ENCODE measurements at regions not wholly inside any gene's neighbourhood (a gene's known extent, or its start where the extent isn't known, plus 50 kb on each side); places are given as distances from the start of the nearest gene placed in this dataset.

GRCh38 chr2:156189584-156189983, 142.9 kb downstream of the NR4A2 start:
- peaks cover 13% of the 10 kb centered on the region for H3K4me1 Mint-ChIP-seq
- no peaks in the 10 kb centered on the region for H3K36me3 ChIP-seq (ENCODE audit: control insufficient read depth, insufficient read depth, low read length)
- WGBS, 2 experiments (ENCODE audit: insufficient coverage in 1 of 2, insufficient read length in 1 of 2), result 89 to 92% methylated on average over 3 of the region's 3 CpGs
- no peaks in the 10 kb centered on the region for H3K27me3 Mint-ChIP-seq (ENCODE audit: insufficient read depth)
- H3K9me3 ChIP-seq (ENCODE audit: control insufficient read depth, low read length), result no peaks in the 10 kb centered on the region
- no peak overlapping the region for H3K9ac ChIP-seq (ENCODE audit: extremely low read depth, low read length, poor library complexity, severe bottlenecking)
- H3K27ac Mint-ChIP-seq, result no peak overlapping the region
- no peak for DNase-seq
- TF ChIP-seq CTCF (conservative IDR thresholded peaks at IDR 0.05), result no peak
- no peaks in the 10 kb centered on the region for H3K27me3 ChIP-seq (ENCODE audit: control insufficient read depth, insufficient read depth, low read length, poor library complexity, severe bottlenecking)
- no peak overlapping the region for H3K4me3 Mint-ChIP-seq
- H3K4me3 ChIP-seq (ENCODE audit: low read length), result no peak overlapping the region
- no peak overlapping the region for H3K27ac ChIP-seq (ENCODE audit: low read depth, low read length)
- H3K4me1 ChIP-seq (ENCODE audit: control insufficient read depth, insufficient read depth, low read length), result peaks cover 5% of the 10 kb centered on the region
- no peaks in the 10 kb centered on the region for H3K9me3 Mint-ChIP-seq
- peaks cover 5% of the 10 kb centered on the region for H3K36me3 Mint-ChIP-seq (ENCODE audit: low read depth)

GRCh38 chr2:156189143-156189542, 143.4 kb downstream of the NR4A2 start:
- Mint-ChIP-seq H3K9me3 (no peaks in the 10 kb centered on the region), H3K36me3 (ENCODE audit: low read depth) (peaks cover 5% of the 10 kb centered on the region), H3K27ac (no peak overlapping the region), H3K4me3 (no peak overlapping the region), H3K4me1 (peaks cover 13% of the 10 kb centered on the region), H3K27me3 (ENCODE audit: insufficient read depth) (no peaks in the 10 kb centered on the region)
- Histone ChIP-seq H3K27ac (ENCODE audit: low read depth, low read length) (no peak overlapping the region), H3K4me1 (ENCODE audit: control insufficient read depth, insufficient read depth, low read length) (peaks cover 5% of the 10 kb centered on the region), H3K36me3 (ENCODE audit: control insufficient read depth, insufficient read depth, low read length) (no peaks in the 10 kb centered on the region), H3K9me3 (ENCODE audit: control insufficient read depth, low read length) (no peaks in the 10 kb centered on the region), H3K4me3 (ENCODE audit: low read length) (no peak overlapping the region), H3K27me3 (ENCODE audit: control insufficient read depth, insufficient read depth, low read length, poor library complexity, severe bottlenecking) (no peaks in the 10 kb centered on the region), H3K9ac (ENCODE audit: extremely low read depth, low read length, poor library complexity, severe bottlenecking) (no peak overlapping the region)
- 91 to 95% methylated on average over 6 of the region's 6 CpGs for WGBS, 2 experiments (ENCODE audit: insufficient coverage in 1 of 2, insufficient read length in 1 of 2)
- no peak for DNase-seq
- no peak for TF ChIP-seq CTCF (conservative IDR thresholded peaks at IDR 0.05)

GRCh38 chr2:156182132-156182531, 150.4 kb downstream of the NR4A2 start:
- H3K4me1 Mint-ChIP-seq, result peaks cover 11% of the 10 kb centered on the region
- H3K27me3 Mint-ChIP-seq (ENCODE audit: insufficient read depth), result no peaks in the 10 kb centered on the region
- no peak overlapping the region for H3K27ac Mint-ChIP-seq
- DNase-seq, result no peak
- no peaks in the 10 kb centered on the region for H3K36me3 Mint-ChIP-seq (ENCODE audit: low read depth)
- H3K27ac ChIP-seq (ENCODE audit: low read depth, low read length), result no peak overlapping the region
- no peaks in the 10 kb centered on the region for H3K27me3 ChIP-seq (ENCODE audit: control insufficient read depth, insufficient read depth, low read length, poor library complexity, severe bottlenecking)
- no peaks in the 10 kb centered on the region for H3K9me3 ChIP-seq (ENCODE audit: control insufficient read depth, low read length)
- H3K36me3 ChIP-seq (ENCODE audit: control insufficient read depth, insufficient read depth, low read length), result no peaks in the 10 kb centered on the region
- no peak overlapping the region for H3K4me3 ChIP-seq (ENCODE audit: low read length)
- H3K4me1 ChIP-seq (ENCODE audit: control insufficient read depth, insufficient read depth, low read length), result no peaks in the 10 kb centered on the region
- H3K4me3 Mint-ChIP-seq, result no peak overlapping the region
- no peak overlapping the region for H3K9ac ChIP-seq (ENCODE audit: extremely low read depth, low read length, poor library complexity, severe bottlenecking)
- no peaks in the 10 kb centered on the region for H3K9me3 Mint-ChIP-seq
- 100% methylated on average over 2 of the region's 2 CpGs; no CpG with 5 or more reads in 1 of the 2 experiments for WGBS, 2 experiments (ENCODE audit: insufficient coverage in 1 of 2, insufficient read length in 1 of 2)
- TF ChIP-seq CTCF (conservative IDR thresholded peaks at IDR 0.05), result no peak

All from endodermal cell (in vitro differentiated cells).